K562 (cell line): ENCODE measurements at regions not wholly inside any gene's neighbourhood (a gene's known extent, or its start where the extent isn't known, plus 50 kb on each side); places are given as distances from the start of the nearest gene placed in this dataset.
A peak's percentile ranks its signal among the peaks of the same experiment; 100 is the strongest.

Experiments
- BCL6 ChIP-seq: fragments of 250-450 bp; sonication (Bioruptor Pico); IDR thresholded peaks from 2 replicates; pipeline ENCODE4 v1.4.0; 2020
- BHLHE40 ChIP-seq: IDR thresholded peaks from 2 replicates; pipeline ENCODE4 v1.6.1; 2011; ENCODE audit warnings: low read length, improper control_type of control experiment
- DPF2 ChIP-seq: fragments of 450-650 bp; IDR thresholded peaks from 2 replicates; pipeline ENCODE4 v1.6.1; 2016
- E2F5 ChIP-seq: sonication (generic); formaldehyde crosslinking; IDR thresholded peaks from 2 replicates; pipeline ENCODE4 v1.8.0; 2022; ENCODE audit warnings: mild to moderate bottlenecking, missing genetic modification reagents
- MTF1 ChIP-seq: fragments of 250-450 bp; sonication (Bioruptor Pico); IDR thresholded peaks from 2 replicates; pipeline ENCODE4 v1.9.0; 2021; ENCODE audit warnings: moderate library complexity, mild to moderate bottlenecking, inconsistent platforms, borderline replicate concordance
- NCOR1 ChIP-seq: fragments of 450-650 bp; IDR thresholded peaks from 2 replicates; pipeline ENCODE4 v1.6.1; 2016; ENCODE audit warnings: mild to moderate bottlenecking, moderate library complexity
- SMAD4 ChIP-seq: fragments of 250-450 bp; sonication (Bioruptor Pico); conservative IDR thresholded peaks from 2 replicates; pipeline ENCODE4 v1.8.0; 2021; ENCODE audit warnings: inconsistent platforms, mild to moderate bottlenecking, moderate library complexity
- SUPT5H ChIP-seq: fragments of 450-650 bp; IDR thresholded peaks from 2 replicates; pipeline ENCODE4 v1.6.1; 2016
- TRIM24 ChIP-seq, 2 experiments: fragments of 450-650 bp; IDR thresholded peaks; 2 replicates each; pipeline ENCODE4 v1.6.1; 2016
- ZBTB17 ChIP-seq: fragments of 450-650 bp; formaldehyde crosslinking; IDR thresholded peaks from 2 replicates; pipeline ENCODE4 v1.4.0; 2020; ENCODE audit warnings: mild to moderate bottlenecking
- ZNF511 ChIP-seq: sonication (generic); formaldehyde crosslinking; IDR thresholded peaks from 2 replicates; pipeline ENCODE4 v1.8.0; 2022; ENCODE audit warnings: mild to moderate bottlenecking, missing genetic modification reagents
- ZNF583 ChIP-seq: fragments of 250-450 bp; sonication (Bioruptor Pico); IDR thresholded peaks from 2 replicates; pipeline ENCODE4 v1.4.0; 2020
- TF ChIP-seq, protein P1 (sequence below), 2 experiments: fragments of 450-650 bp; IDR thresholded peaks; 2 replicates each; pipeline ENCODE4 v1.6.1; 2016; ENCODE audit warnings: mild to moderate bottlenecking in 2 of 2, borderline replicate concordance in 1 of 2, low read depth in 1 of 2, moderate library complexity in 1 of 2
- TF ChIP-seq, protein P2 (sequence below): fragments of 450-650 bp; formaldehyde crosslinking; IDR thresholded peaks from 2 replicates; pipeline ENCODE4 v1.4.0; 2022; ENCODE audit warnings: mild to moderate bottlenecking, moderate library complexity
- TF ChIP-seq, protein P3 (sequence below): fragments of 250-450 bp; sonication (Bioruptor Pico); IDR thresholded peaks from 2 replicates; pipeline ENCODE4 v1.8.0; 2022; ENCODE audit warnings: moderate library complexity, mild to moderate bottlenecking, inconsistent platforms

DNA sequence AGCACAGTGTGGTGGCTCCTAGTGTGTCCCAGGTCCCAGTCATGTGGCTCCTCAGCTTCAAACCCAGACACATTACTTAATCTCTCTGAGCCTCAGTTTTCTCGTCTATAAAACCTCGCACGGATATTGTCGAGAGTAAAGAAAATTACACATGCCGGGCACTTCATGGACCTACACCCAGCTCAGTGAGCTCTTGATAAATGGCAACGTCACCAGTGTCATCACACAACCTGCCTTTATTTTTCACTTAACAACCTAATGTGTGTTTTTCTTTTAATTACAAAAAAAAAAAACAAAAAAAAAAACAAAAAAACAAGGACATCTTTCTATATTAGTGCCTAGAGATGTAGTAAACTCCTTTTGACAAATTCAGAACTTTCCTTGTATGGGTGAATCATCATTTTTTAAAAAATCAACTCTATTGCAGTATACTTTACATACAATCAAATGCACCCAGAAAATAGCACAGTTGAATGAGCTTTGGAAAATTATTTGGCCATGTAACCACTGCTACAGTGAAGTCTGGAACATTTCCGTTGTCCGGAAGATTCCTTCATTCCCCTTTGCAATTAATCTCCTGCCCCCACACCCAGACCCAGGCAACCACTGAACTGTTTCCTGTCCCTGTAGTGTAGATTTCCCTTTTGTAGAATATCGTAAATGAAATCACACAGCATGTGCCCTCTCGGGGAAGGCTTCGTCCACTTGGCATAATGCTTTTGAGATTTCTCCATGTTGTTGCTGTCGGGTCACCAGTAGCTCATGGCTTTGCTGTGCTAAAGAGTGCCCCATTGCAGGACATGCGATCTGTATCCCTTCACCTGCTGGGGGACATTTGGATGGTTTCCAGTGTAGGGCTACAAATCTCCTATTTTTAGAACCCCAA is 100.4 kb upstream of the LARP1 start (continued):
- TF ChIP-seq, protein P1, sequence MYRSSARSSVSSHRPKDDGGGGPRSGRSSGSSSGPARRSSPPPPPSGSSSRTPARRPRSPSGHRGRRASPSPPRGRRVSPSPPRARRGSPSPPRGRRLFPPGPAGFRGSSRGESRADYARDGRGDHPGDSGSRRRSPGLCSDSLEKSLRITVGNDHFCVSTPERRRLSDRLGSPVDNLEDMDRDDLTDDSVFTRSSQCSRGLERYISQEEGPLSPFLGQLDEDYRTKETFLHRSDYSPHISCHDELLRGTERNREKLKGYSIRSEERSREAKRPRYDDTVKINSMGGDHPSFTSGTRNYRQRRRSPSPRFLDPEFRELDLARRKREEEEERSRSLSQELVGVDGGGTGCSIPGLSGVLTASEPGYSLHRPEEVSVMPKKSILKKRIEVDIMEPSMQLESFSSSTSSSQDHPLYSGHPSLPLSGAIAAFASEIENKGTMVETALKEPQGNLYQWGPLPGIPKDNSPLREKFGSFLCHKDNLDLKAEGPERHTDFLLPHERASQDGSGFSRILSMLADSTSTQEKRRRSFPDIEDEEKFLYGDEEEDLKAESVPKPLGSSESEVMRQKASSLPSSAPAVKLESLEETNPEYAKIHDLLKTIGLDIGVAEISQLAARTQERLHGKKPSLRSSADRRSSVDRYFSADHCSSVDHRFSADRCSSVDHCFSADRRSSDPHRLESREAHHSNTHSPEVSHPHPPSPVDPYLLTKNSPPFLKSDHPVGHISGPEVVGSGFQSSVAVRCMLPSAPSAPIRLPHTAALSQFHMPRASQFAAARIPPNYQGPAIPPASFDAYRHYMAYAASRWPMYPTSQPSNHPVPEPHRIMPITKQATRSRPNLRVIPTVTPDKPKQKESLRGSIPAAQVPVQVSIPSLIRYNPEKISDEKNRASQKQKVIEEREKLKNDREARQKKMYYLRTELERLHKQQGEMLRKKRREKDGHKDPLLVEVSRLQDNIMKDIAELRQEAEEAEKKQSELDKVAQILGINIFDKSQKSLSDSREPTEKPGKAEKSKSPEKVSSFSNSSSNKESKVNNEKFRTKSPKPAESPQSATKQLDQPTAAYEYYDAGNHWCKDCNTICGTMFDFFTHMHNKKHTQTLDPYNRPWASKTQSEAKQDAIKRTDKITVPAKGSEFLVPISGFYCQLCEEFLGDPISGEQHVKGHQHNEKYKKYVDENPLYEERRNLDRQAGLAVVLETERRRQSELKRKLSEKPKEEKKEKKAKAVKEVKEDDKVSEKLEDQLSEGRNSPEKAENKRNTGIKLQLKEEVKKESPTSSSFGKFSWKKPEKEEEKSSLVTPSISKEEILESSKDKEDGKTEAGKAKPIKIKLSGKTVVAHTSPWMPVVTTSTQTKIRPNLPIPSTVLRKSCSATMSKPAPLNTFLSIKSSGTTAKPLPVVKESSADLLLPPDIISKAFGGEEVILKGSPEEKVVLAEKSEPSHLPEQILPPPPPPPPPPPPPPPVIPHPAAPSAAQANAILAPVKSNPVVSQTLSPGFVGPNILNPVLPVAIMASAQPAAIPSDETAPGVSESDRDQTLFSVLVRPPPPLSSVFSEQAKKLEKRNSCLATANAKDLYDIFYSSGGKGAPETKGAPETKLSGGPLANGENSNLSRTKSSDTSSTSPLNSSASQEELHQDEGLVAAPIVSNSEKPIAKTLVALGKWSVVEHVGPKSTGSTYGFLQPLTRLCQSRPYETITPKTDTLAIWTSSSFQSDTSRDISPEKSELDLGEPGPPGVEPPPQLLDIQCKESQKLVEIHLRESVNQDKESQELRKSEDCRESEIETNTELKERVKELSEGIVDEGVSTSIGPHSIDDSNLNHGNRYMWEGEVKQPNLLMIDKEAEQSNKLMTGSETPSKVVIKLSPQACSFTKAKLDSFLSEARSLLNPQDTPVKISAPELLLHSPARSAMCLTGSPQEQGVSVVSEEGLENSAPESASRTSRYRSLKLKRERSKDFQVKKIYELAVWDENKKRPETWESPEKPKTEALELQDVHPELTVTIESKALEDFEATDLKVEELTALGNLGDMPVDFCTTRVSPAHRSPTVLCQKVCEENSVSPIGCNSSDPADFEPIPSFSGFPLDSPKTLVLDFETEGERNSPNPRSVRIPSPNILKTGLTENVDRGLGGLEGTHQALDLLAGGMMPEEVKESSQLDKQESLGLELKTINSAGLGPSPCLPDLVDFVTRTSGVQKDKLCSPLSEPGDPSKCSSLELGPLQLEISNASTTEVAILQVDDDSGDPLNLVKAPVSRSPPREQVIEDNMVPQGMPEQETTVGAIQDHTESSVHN (IDR thresholded peaks at IDR 0.05; ENCODE audit: borderline replicate concordance in 1 of 2, low read depth in 1 of 2): no peak
- no peak for TF ChIP-seq E2F5 (CRISPR knock-in tag)
- TF ChIP-seq TRIM24 (IDR thresholded peaks at IDR 0.05): 0 out of 4 replicates have a peak, but pooled peaks of 1 of the 2 experiments have one; percentile 21
- TF ChIP-seq, protein P2, sequence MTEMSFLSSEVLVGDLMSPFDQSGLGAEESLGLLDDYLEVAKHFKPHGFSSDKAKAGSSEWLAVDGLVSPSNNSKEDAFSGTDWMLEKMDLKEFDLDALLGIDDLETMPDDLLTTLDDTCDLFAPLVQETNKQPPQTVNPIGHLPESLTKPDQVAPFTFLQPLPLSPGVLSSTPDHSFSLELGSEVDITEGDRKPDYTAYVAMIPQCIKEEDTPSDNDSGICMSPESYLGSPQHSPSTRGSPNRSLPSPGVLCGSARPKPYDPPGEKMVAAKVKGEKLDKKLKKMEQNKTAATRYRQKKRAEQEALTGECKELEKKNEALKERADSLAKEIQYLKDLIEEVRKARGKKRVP (CRISPR knock-in tag): 0 out of 2 replicates have a peak, but pooled peaks have one; percentile 19
- TF ChIP-seq MTF1 (CRISPR knock-in tag): no peak
- TF ChIP-seq NCOR1: peak; percentile 59
- TF ChIP-seq ZNF583 (CRISPR knock-in tag): 0 out of 2 replicates have a peak, but pooled peaks have one; percentile 60
- peak; percentile 96 for TF ChIP-seq SMAD4 (CRISPR knock-in tag)
- 0 out of 2 replicates have a peak, but pooled peaks have one; percentile 38 for TF ChIP-seq ZBTB17 (CRISPR knock-in tag)
- 0 out of 2 replicates have a peak, but pooled peaks have one; percentile 15 for TF ChIP-seq DPF2
- no peak for TF ChIP-seq SUPT5H
- TF ChIP-seq BHLHE40: 0 out of 2 replicates have a peak, but pooled peaks have one; percentile 9
- no peak for TF ChIP-seq ZNF511 (CRISPR knock-in tag)
- TF ChIP-seq BCL6 (CRISPR knock-in tag): 0 out of 2 replicates have a peak, but pooled peaks have one; percentile 21
- TF ChIP-seq, protein P3, sequence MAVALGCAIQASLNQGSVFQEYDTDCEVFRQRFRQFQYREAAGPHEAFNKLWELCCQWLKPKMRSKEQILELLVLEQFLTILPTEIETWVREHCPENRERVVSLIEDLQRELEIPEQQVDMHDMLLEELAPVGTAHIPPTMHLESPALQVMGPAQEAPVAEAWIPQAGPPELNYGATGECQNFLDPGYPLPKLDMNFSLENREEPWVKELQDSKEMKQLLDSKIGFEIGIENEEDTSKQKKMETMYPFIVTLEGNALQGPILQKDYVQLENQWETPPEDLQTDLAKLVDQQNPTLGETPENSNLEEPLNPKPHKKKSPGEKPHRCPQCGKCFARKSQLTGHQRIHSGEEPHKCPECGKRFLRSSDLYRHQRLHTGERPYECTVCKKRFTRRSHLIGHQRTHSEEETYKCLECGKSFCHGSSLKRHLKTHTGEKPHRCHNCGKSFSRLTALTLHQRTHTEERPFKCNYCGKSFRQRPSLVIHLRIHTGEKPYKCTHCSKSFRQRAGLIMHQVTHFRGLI (CRISPR knock-in tag): 0 out of 2 replicates have a peak, but pooled peaks have one; percentile 17
